Osteoblast (primary cell): ENCODE measurements at regions not wholly inside any gene's neighbourhood (a gene's known extent, or its start where the extent isn't known, plus 50 kb on each side); places are given as distances from the start of the nearest gene placed in this dataset.

ENCODE experiments used
- DNase-seq: peaks from one replicate; pipeline ENCODE4 v3.0.0; 2011; ENCODE audit warnings: low spot score, mixed read lengths; ENCODE audit not compliant: insufficient read length; ENCODE audit errors: missing footprints
- H2AFZ ChIP-seq: 2 replicates; pipeline ENCODE4 v1.6.0; 2011; ENCODE audit warnings: mild to moderate bottlenecking, low read length
- H3K27ac ChIP-seq: 2 replicates; pipeline ENCODE4 v1.5.1; 2011; ENCODE audit warnings: mild to moderate bottlenecking, low read depth, low read length, moderate library complexity
- H3K27me3 ChIP-seq: 2 replicates; pipeline ENCODE4 v1.6.0; 2012; ENCODE audit warnings: mild to moderate bottlenecking, control low read depth, inconsistent platforms, low read length, moderate library complexity; ENCODE audit not compliant: insufficient read depth
- H3K36me3 ChIP-seq: 2 replicates; pipeline ENCODE4 v1.5.1; 2011; ENCODE audit warnings: mild to moderate bottlenecking, low read length, control low read depth, moderate library complexity; ENCODE audit not compliant: insufficient read depth
- H3K4me1 ChIP-seq: 2 replicates; pipeline ENCODE4 v1.5.1; 2011; ENCODE audit warnings: mild to moderate bottlenecking, low read length, control low read depth, moderate library complexity; ENCODE audit not compliant: insufficient read depth
- H3K4me2 ChIP-seq: 2 replicates; pipeline ENCODE4 v1.6.0; 2011; ENCODE audit warnings: mild to moderate bottlenecking, low read length; ENCODE audit not compliant: insufficient read depth
- H3K4me3 ChIP-seq: fragments of 200-600 bp; sonication (generic); 3 replicates; pipeline ENCODE4 v1.5.1; 2012; ENCODE audit warnings: mild to moderate bottlenecking, low read length, inconsistent platforms; ENCODE audit not compliant: insufficient read depth
- H3K79me2 ChIP-seq: 2 replicates; pipeline ENCODE4 v1.6.0; 2012; ENCODE audit warnings: mild to moderate bottlenecking, low read length, control low read depth, inconsistent platforms; ENCODE audit not compliant: insufficient read depth
- H3K9me3 ChIP-seq: 2 replicates; pipeline ENCODE4 v1.5.1; 2011; ENCODE audit warnings: low read depth, low read length, control low read depth
- H4K20me1 ChIP-seq: 2 replicates; pipeline ENCODE4 v1.6.0; 2012; ENCODE audit warnings: mild to moderate bottlenecking, low read length, control low read depth; ENCODE audit not compliant: insufficient read depth
- CTCF ChIP-seq: IDR thresholded peaks from 2 replicates; pipeline ENCODE4 v1.5.1; 2011; ENCODE audit warnings: mild to moderate bottlenecking, low read depth, low read length, moderate library complexity; ENCODE audit errors: extremely low read depth

GRCh38 chr11:90845126-90845525 lies 622.3 kb upstream of the CHORDC1 start:
- no peaks in the 10 kb centered on the region for H3K27me3 ChIP-seq
- no peak overlapping the region for H3K4me3 ChIP-seq
- H3K36me3 ChIP-seq, result no peaks in the 10 kb centered on the region
- no peak for TF ChIP-seq CTCF
- no peaks in the 10 kb centered on the region for H4K20me1 ChIP-seq
- no peak overlapping the region for H3K4me2 ChIP-seq
- H3K79me2 ChIP-seq, result no peaks in the 10 kb centered on the region
- H3K9me3 ChIP-seq, result no peaks in the 10 kb centered on the region
- no peak overlapping the region for H2AFZ ChIP-seq
- H3K4me1 ChIP-seq, result no peaks in the 10 kb centered on the region
- DNase-seq, result no peak
- no peak overlapping the region for H3K27ac ChIP-seq

- no peak overlapping the region for H3K4me3 ChIP-seq
- H3K79me2 ChIP-seq, result no peaks in the 10 kb centered on the region
- TF ChIP-seq CTCF, result no peak
- H3K36me3 ChIP-seq, result no peaks in the 10 kb centered on the region
- no peak overlapping the region for H3K4me2 ChIP-seq
- no peaks in the 10 kb centered on the region for H3K27me3 ChIP-seq
- H3K9me3 ChIP-seq, result no peaks in the 10 kb centered on the region
- no peaks in the 10 kb centered on the region for H4K20me1 ChIP-seq
- DNase-seq, result no peak
- H3K27ac ChIP-seq, result no peak overlapping the region
- no peaks in the 10 kb centered on the region for H3K4me1 ChIP-seq
- no peak overlapping the region for H2AFZ ChIP-seq
Observed at GRCh38 chr11:90844041-90844440, 621.2 kb upstream of the CHORDC1 start.

GRCh38 chr11:90842681-90843080 lies 619.8 kb upstream of the CHORDC1 start:
- Histone ChIP-seq H4K20me1 (no peaks in the 10 kb centered on the region), H2AFZ (no peak overlapping the region), H3K4me2 (no peak overlapping the region), H3K27me3 (no peaks in the 10 kb centered on the region), H3K36me3 (no peaks in the 10 kb centered on the region), H3K79me2 (no peaks in the 10 kb centered on the region), H3K4me3 (no peak overlapping the region), H3K9me3 (no peaks in the 10 kb centered on the region), H3K27ac (no peak overlapping the region), H3K4me1 (no peaks in the 10 kb centered on the region)
- no peak for DNase-seq
- no peak for TF ChIP-seq CTCF

GRCh38 chr11:90840071-90840470 lies 617.2 kb upstream of the CHORDC1 start:
- no peaks in the 10 kb centered on the region for H4K20me1 ChIP-seq
- no peak overlapping the region for H2AFZ ChIP-seq

More at GRCh38 chr11:90840071-90840470, 617.2 kb upstream of the CHORDC1 start:
- TF ChIP-seq CTCF, result no peak
- peak; percentile 8 for DNase-seq
- no peaks in the 10 kb centered on the region for H3K27me3 ChIP-seq
- H3K79me2 ChIP-seq, result no peaks in the 10 kb centered on the region
- no peak overlapping the region for H3K4me2 ChIP-seq
- no peaks in the 10 kb centered on the region for H3K36me3 ChIP-seq
- H3K9me3 ChIP-seq, result no peaks in the 10 kb centered on the region
- no peaks in the 10 kb centered on the region for H3K4me1 ChIP-seq
- H3K4me3 ChIP-seq, result no peak overlapping the region
- no peak overlapping the region for H3K27ac ChIP-seq
